Neutrophil (primary cell): ENCODE measurements at regions not wholly inside any gene's neighbourhood (a gene's known extent, or its start where the extent isn't known, plus 50 kb on each side); places are given as distances from the start of the nearest gene placed in this dataset.

ENCODE experiments used
- H3K27ac ChIP-seq: fragments of 200-600 bp; sonication (generic); 2 replicates; pipeline ENCODE4 v1.5.1; 2016; ENCODE audit warnings: mild to moderate bottlenecking, moderate library complexity
- H3K27me3 ChIP-seq: fragments of 200-600 bp; sonication (generic); 2 replicates; pipeline ENCODE4 v1.6.0; 2016; ENCODE audit warnings: mild to moderate bottlenecking
- H3K36me3 ChIP-seq: fragments of 200-600 bp; sonication (generic); 2 replicates; pipeline ENCODE4 v1.5.1; 2017
- H3K4me1 ChIP-seq, 2 experiments: fragments of 200-600 bp in 1 of 2; sonication (generic) in 1 of 2; 1 replicate in 1 of 2; 2 replicates in 1 of 2; pipeline versions ENCODE4 v1.5.1 to v1.6.1; 2013 to 2016; ENCODE audit warnings: low read depth in 1 of 2, low read length in 1 of 2, mild to moderate bottlenecking in 1 of 2, moderate library complexity in 1 of 2; ENCODE audit not compliant: control insufficient read depth in 1 of 2, insufficient read depth in 1 of 2
- H3K4me3 ChIP-seq, 2 experiments: fragments of 200-600 bp in 1 of 2; sonication (generic) in 1 of 2; 1 replicate in 1 of 2; 2 replicates in 1 of 2; pipeline ENCODE4 v1.5.1; 2013 to 2016; ENCODE audit warnings: low read depth in 1 of 2, low read length in 1 of 2, mild to moderate bottlenecking in 1 of 2, moderate library complexity in 1 of 2
- H3K9me3 ChIP-seq: fragments of 200-600 bp; sonication (generic); 2 replicates; pipeline ENCODE4 v1.5.1; 2016
- TF ChIP-seq, protein P1 (sequence below): fragments of 200-600 bp; sonication (generic); IDR thresholded peaks from 2 replicates; pipeline ENCODE4 v1.5.1; 2016; ENCODE audit warnings: antibody characterized with exemption

DNA sequence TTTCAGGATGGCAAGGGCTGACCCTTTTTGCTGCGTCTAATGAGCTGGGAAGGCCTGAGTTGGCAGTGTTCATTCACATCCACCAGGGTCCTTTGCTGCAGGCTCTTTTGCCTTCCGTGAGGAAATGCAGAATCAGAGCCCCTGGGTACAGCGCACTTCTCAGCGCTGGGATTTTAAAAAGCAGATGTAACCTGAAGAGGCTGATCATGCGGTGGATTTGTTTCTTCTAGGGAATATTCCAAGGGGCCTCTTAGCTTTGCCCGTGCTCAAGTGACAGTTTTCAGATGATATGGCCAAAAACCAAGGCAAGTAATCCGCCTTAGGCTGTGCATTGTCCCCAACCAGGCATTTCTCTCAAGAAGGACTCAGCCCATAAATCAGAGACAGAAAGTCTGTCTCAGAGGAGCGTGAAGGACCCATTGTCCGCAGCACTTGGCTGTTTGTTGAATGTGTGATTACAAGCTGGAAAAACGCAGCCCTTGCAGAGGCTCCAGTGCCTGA lies 237.6 kb downstream of the PTPRC start:
- H3K36me3 ChIP-seq = no peaks in the 10 kb centered on the region

DNA sequence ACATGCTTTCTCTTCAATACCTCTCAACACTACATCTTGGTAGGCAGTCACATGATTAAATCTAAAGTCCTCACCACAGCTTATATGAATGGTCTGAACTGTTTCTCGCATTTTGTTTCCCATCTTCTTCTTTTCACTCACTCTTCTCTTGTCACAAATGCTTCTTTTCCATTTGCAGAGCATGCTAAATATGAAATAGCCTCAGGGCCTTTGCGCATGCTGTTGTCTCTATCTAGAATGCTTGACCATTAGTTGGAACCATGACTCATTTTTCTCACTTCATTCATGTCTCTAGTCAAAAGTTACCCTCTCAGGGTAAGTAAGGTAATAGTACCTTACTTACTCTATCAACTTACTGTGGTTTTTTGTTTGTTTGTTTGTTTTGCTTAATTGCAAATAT lies 239.7 kb downstream of the PTPRC start:
- no peaks in the 10 kb centered on the region for H3K27me3 ChIP-seq
- no peak overlapping the region for H3K27ac ChIP-seq
- TF ChIP-seq, protein P1, sequence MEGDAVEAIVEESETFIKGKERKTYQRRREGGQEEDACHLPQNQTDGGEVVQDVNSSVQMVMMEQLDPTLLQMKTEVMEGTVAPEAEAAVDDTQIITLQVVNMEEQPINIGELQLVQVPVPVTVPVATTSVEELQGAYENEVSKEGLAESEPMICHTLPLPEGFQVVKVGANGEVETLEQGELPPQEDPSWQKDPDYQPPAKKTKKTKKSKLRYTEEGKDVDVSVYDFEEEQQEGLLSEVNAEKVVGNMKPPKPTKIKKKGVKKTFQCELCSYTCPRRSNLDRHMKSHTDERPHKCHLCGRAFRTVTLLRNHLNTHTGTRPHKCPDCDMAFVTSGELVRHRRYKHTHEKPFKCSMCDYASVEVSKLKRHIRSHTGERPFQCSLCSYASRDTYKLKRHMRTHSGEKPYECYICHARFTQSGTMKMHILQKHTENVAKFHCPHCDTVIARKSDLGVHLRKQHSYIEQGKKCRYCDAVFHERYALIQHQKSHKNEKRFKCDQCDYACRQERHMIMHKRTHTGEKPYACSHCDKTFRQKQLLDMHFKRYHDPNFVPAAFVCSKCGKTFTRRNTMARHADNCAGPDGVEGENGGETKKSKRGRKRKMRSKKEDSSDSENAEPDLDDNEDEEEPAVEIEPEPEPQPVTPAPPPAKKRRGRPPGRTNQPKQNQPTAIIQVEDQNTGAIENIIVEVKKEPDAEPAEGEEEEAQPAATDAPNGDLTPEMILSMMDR = no peak
- no peak overlapping the region for H3K4me3 ChIP-seq
- H3K36me3 ChIP-seq = no peaks in the 10 kb centered on the region
- no peaks in the 10 kb centered on the region for H3K9me3 ChIP-seq
- H3K4me1 ChIP-seq = peaks cover 5 to 8% of the 10 kb centered on the region in 2 experiments

More for the DNA sequence above, 237.6 kb downstream of the PTPRC start:
- Histone ChIP-seq H3K4me3 (no peak overlapping the region), H3K27ac (no peak overlapping the region), H3K4me1 (peaks cover 5 to 7% of the 10 kb centered on the region in 2 experiments), H3K9me3 (no peaks in the 10 kb centered on the region), H3K27me3 (no peaks in the 10 kb centered on the region)
- TF ChIP-seq, protein P1 = no peak

DNA sequence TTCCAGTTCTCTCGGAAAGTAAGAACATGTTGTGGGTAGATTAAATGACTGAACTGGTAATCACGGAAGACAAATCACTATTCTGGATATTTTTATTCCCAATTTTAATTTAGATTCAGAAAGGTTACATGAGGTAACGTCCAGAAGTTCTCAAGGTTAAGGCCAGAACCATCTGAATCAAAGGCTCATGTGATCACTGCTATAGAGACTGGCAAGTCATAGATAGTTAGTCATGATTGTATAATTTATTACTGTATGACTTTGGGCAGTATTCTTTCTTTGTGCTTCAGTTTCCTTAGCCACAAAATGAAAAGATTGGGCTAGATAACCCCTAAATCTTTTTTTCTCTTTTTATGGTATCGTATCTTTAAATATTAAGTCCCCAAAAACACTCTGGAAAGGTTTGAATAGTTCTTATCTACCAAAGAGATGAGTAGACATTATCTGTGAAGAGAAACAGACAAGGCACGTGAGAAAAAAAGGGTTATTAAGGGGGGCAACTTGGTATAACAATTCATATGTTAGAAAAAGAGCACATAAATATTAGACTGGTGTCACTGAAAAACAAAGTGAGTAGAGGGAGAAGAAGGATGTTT lies 241.0 kb downstream of the PTPRC start:
- no peak overlapping the region for H3K4me3 ChIP-seq
- no peak overlapping the region for H3K27ac ChIP-seq
- H3K4me1 ChIP-seq = peaks cover 5 to 8% of the 10 kb centered on the region in 2 experiments
- no peaks in the 10 kb centered on the region for H3K9me3 ChIP-seq
- no peaks in the 10 kb centered on the region for H3K27me3 ChIP-seq
- H3K36me3 ChIP-seq = no peaks in the 10 kb centered on the region
- TF ChIP-seq, protein P1 = no peak

DNA sequence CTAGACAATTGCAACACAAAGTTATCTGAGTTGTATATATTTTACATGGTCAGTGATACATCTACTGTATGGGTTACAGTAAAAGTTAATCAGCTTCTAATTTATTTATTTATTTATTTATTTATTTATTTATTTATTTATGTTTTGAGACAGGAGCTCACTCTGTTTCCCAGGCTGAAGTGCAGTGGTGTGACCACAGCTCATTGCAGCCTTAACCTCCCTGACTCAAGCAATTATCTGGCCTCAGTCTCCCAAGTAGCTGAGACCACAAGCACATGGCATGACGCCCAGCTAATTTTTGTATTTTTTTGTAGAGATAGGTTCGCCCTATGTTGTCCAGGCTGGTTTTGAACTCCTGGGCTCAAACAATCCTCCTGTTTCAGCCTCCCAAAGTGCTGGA lies 241.6 kb downstream of the PTPRC start:
- no peaks in the 10 kb centered on the region for H3K36me3 ChIP-seq
- TF ChIP-seq, protein P1 = no peak
- no peak overlapping the region for H3K27ac ChIP-seq

DNA sequence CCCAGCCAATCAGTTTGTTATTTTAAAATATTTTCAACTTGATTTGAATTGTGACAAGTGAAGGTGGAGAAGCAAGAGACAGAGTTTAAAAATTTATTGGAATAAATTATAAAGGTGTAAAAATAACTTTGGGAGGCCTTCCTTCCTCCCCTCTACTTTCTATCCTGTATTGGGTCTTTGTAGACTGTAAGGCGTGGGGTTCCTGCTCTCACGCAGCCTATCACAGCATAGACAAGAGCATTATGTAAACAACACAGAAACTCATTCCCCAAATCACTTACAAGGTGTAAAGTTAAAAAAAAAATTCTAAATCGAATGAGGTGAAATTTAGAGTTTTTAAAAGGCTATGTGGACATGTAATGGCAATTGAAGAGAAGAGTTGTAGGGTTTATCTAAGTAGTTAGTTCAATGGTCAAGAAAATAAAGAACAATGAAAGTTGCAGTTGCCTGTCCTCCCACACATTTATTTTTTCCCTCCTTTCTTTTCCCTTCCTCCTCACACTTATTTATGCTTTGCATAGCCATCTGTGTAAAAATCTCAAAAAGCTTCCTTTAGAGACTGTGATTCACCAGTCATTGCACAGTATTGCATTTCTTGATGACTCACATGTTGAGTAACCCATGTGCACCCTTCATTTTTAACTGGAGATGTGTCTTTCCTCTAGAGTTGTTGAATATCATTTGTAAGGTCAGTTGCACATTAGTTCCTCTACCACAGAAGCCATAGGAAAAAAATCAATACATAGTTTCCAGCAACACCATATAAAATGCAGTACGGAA lies 242.2 kb downstream of the PTPRC start:
- H3K27ac ChIP-seq = no peak overlapping the region
- no peaks in the 10 kb centered on the region for H3K36me3 ChIP-seq
- H3K4me1 ChIP-seq = peaks cover 5 to 8% of the 10 kb centered on the region in 2 experiments
- no peak overlapping the region for H3K4me3 ChIP-seq
- TF ChIP-seq, protein P1 = no peak
- H3K9me3 ChIP-seq = no peaks in the 10 kb centered on the region
- H3K27me3 ChIP-seq = no peaks in the 10 kb centered on the region

More for the DNA sequence above, 241.6 kb downstream of the PTPRC start:
- Histone ChIP-seq H3K27me3 (no peaks in the 10 kb centered on the region), H3K4me3 (no peak overlapping the region), H3K4me1 (peaks cover 5 to 8% of the 10 kb centered on the region in 2 experiments), H3K9me3 (no peaks in the 10 kb centered on the region)
